WTC11 (cell line): ENCODE measurements at regions not wholly inside any gene's neighbourhood (a gene's known extent, or its start where the extent isn't known, plus 50 kb on each side); places are given as distances from the start of the nearest gene placed in this dataset.

ENCODE experiments used
- CTCF ChIP-seq: fragments of 200-600 bp; IDR thresholded peaks from 2 replicates; pipeline ENCODE4 v1.8.0; 2022; ENCODE audit warnings: antibody characterized with exemption
- E2F4 ChIP-seq: sonication (generic); formaldehyde crosslinking; IDR thresholded peaks from 2 replicates; pipeline ENCODE4 v1.8.1; 2022; ENCODE audit warnings: low read depth, mild to moderate bottlenecking, moderate library complexity, missing genetic modification reagents, borderline replicate concordance
- TF ChIP-seq, protein P1 (sequence below): sonication (generic); formaldehyde crosslinking; IDR thresholded peaks from 2 replicates; pipeline ENCODE4 v1.8.0; 2022; ENCODE audit warnings: mild to moderate bottlenecking, missing genetic modification reagents
- TF ChIP-seq, protein P2 (sequence below): sonication (generic); formaldehyde crosslinking; IDR thresholded peaks from 2 replicates; pipeline ENCODE4 v1.8.1; 2023; ENCODE audit warnings: mild to moderate bottlenecking, missing genetic modification reagents

GRCh38 chr22:47465222-47465621, 702.8 kb downstream of the TBC1D22A start:
- no peak for TF ChIP-seq E2F4
- no peak for TF ChIP-seq CTCF
- TF ChIP-seq, protein P1, sequence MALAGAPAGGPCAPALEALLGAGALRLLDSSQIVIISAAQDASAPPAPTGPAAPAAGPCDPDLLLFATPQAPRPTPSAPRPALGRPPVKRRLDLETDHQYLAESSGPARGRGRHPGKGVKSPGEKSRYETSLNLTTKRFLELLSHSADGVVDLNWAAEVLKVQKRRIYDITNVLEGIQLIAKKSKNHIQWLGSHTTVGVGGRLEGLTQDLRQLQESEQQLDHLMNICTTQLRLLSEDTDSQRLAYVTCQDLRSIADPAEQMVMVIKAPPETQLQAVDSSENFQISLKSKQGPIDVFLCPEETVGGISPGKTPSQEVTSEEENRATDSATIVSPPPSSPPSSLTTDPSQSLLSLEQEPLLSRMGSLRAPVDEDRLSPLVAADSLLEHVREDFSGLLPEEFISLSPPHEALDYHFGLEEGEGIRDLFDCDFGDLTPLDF (CRISPR knock-in tag) = no peak
- TF ChIP-seq, protein P2, sequence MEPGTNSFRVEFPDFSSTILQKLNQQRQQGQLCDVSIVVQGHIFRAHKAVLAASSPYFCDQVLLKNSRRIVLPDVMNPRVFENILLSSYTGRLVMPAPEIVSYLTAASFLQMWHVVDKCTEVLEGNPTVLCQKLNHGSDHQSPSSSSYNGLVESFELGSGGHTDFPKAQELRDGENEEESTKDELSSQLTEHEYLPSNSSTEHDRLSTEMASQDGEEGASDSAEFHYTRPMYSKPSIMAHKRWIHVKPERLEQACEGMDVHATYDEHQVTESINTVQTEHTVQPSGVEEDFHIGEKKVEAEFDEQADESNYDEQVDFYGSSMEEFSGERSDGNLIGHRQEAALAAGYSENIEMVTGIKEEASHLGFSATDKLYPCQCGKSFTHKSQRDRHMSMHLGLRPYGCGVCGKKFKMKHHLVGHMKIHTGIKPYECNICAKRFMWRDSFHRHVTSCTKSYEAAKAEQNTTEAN = no peak
